GM18868 (cell line): ENCODE measurements at regions not wholly inside any gene's neighbourhood (a gene's known extent, or its start where the extent isn't known, plus 50 kb on each side); places are given as distances from the start of the nearest gene placed in this dataset.

ENCODE experiments used
- ATAC-seq: cut with Tn5 transposase; IDR thresholded peaks from one replicate; pipeline ENCODE4 v1.9.1; 2021; ENCODE audit warnings: mild to moderate bottlenecking, moderate library complexity; ENCODE audit not compliant: unreplicated experiment

- no peak for ATAC-seq
These were observed 439.3 kb downstream of the USP25 start for GRCh38 chr21:16169102-16169511.

GRCh38 chr21:16169779-16170178 is 440.0 kb downstream of the USP25 start:
- no peak for ATAC-seq

GRCh38 chr21:16176570-16176969 is 446.8 kb downstream of the USP25 start:
- no peak for ATAC-seq

GRCh38 chr21:16177532-16177931 is 447.8 kb downstream of the USP25 start:
- no peak for ATAC-seq

GRCh38 chr21:16179773-16180172 is 450.0 kb downstream of the USP25 start:
- ATAC-seq: no peak

GRCh38 chr21:16180614-16181013 is 450.8 kb downstream of the USP25 start:
- ATAC-seq: no peak

- no peak for ATAC-seq
These were observed 451.2 kb downstream of the USP25 start for GRCh38 chr21:16181018-16181417.

- no peak for ATAC-seq
These were observed 456.0 kb downstream of the USP25 start for GRCh38 chr21:16185766-16186165.

- no peak for ATAC-seq
These were observed 457.0 kb downstream of the USP25 start for GRCh38 chr21:16186742-16187141.

GRCh38 chr21:16187603-16188301 is 458.0 kb downstream of the USP25 start:
- ATAC-seq: no peak

- ATAC-seq: no peak
These were observed 463.1 kb downstream of the USP25 start for GRCh38 chr21:16192902-16193301.

- no peak for ATAC-seq
These were observed 463.8 kb downstream of the USP25 start for GRCh38 chr21:16193496-16194094.

GRCh38 chr21:16194095-16194787 is 464.5 kb downstream of the USP25 start:
- ATAC-seq: peak; percentile 78

GRCh38 chr21:16194788-16195537 is 465.2 kb downstream of the USP25 start:
- peak; percentile 14 for ATAC-seq

- ATAC-seq: no peak
These were observed 465.7 kb downstream of the USP25 start for GRCh38 chr21:16195538-16195910.

- no peak for ATAC-seq
These were observed 466.2 kb downstream of the USP25 start for GRCh38 chr21:16196001-16196400.

GRCh38 chr21:16198546-16198945 is 468.8 kb downstream of the USP25 start:
- ATAC-seq: no peak

GRCh38 chr21:16199539-16199938 is 469.8 kb downstream of the USP25 start:
- peak; percentile 31 for ATAC-seq

GRCh38 chr21:16201718-16202117 is 471.9 kb downstream of the USP25 start:
- ATAC-seq: no peak

- ATAC-seq: peak; percentile 51
These were observed 475.7 kb downstream of the USP25 start for GRCh38 chr21:16205527-16205926.
